Glomerular visceral epithelial cell (primary cell): ENCODE measurements at regions not wholly inside any gene's neighbourhood (a gene's known extent, or its start where the extent isn't known, plus 50 kb on each side); places are given as distances from the start of the nearest gene placed in this dataset.

Experiments
- DNase-seq: peaks from one replicate; pipeline ENCODE4 v3.0.0-alpha.2; 2016; ENCODE audit errors: extremely low spot score

- no peak for DNase-seq
Measured at GRCh38 chr18:67590571-67591141, 74.1 kb upstream of the DSEL start.

GRCh38 chr18:67589325-67589724 is 72.8 kb upstream of the DSEL start:
- no peak for DNase-seq

DNA sequence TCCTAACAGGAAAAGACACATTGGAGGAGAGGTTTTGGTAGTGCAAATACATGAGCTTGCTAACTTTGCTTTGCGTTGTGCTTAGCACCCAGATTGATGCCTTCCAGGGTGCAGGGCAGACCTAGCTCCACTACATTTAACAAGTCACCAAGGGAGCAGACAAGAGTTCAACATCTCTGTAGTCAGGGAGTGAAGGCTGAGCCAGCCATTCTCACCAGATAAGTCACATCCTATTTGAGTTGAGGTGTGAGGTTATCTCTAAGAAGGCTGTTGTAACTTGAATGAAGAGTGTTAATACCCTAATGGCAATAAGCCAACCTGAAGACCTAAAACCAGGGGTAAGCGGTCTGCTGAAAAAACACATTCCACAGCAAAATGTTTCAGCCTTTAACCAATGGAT is 69.6 kb upstream of the DSEL start:
- no peak for DNase-seq

- no peak for DNase-seq
Measured at GRCh38 chr18:67583621-67584020, 67.1 kb upstream of the DSEL start.

DNA sequence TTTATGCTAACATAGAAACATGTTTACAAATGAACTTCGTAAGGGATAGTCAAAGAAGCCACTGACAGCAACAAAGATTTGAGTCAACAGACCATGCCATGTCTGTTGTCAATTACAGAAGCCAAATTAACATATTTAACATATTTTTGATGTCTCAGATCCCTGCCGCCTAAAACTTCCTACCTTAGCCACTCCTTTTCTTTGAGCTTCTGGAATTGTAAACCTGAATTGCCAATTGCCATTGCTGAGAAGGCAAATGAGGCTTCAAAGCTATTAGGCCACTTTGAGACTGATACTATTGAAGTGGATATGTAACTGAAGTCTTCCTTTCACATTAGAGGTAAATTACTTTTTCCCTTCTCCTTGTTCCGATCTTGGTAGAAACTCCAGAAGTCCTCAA is 66.0 kb upstream of the DSEL start:
- no peak for DNase-seq

DNA sequence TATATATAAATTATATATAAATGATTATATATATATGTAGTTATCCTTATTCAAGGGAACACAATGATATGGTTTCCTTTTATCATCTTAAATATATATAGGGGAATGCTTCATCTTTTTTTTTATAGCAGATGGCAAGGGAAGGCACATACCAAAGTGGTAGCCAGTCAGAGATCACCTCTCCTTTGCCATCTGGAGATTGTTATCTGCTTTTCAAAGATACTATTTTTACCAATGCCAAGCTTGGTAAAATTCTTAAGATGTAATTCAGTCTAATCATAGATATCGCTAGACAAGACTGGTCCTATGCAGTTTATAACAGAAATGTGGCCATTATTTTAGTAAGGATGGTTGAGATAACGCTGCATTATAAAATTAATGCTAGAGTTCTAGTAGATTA is 64.7 kb upstream of the DSEL start:
- no peak for DNase-seq

DNA sequence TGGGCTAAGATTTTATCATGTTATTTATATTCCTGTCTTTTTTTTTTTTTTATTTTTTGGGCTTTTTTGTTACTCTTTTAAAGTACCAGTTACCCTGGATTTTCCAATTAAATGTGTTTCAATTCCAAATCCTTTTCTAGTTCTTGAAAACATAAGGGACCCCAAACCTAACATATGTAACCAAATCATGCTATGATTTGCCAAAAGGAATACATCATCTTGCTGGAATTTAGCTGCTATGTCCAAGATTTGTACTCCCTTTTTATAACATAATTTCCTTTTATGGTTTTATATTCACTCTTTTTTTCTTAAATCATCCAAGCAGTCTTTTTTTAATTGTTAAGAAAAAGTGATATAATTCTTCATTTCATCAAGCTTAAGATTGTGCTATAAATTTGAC is 60.9 kb upstream of the DSEL start:
- DNase-seq: no peak

DNA sequence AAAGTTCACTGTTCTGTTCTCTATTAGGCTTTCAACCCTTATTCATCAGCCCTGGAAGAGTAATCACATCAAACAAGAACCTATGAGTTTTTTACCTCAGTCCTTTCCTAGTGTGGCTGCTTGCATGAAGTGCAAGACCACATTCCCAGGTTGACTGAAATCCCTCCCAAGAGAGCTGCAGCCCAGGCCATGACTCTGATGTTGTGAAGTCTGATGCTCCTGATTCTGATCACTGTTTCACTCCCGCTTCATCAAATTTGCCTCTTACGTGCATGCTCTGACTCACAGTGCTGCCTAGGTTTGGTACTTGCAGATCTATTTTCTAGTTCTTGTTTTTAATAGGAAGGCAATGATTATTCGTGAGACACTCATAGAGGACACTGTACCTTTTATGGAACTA is 58.2 kb upstream of the DSEL start:
- DNase-seq: no peak

DNA sequence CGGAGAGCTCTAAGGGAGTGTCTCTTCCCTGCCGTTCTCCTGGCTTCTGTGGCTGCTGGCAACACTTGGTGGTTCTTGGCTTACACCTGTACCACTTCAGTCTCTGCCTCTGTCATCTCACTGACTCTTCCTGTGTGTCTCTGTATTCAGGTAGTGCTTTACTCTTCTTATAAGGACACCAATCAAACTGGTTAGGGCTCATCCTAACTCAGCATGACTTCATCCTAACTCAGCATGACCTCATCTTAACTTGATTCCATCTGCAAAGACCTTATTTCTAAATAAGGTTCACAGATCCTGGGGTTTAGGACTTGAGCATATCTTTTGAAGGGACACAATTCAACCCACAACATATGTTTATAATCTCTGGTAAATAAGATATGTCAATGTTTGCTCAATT is 51.6 kb upstream of the DSEL start:
- DNase-seq: no peak
